CD4-positive, alpha-beta T cell (primary cell): ENCODE measurements at regions not wholly inside any gene's neighbourhood (a gene's known extent, or its start where the extent isn't known, plus 50 kb on each side); places are given as distances from the start of the nearest gene placed in this dataset.

Source experiments
- ATAC-seq: fragments of 200-7000 bp; cut with Tn5 transposase; one replicate; pipeline ENCODE4 v1.10.0; 2022; ENCODE audit warnings: mild to moderate bottlenecking; ENCODE audit not compliant: poor library complexity
- CTCF ChIA-PET: fragments of 350-600 bp; sonication (Branson Sonifier 250); formaldehyde crosslinking; loops from one replicate; lab custom pipeline; 2021; ENCODE audit warnings: antibody characterized with exemption, inconsistent platforms; lab: Charles Lee
- POLR2A ChIA-PET: fragments of 350-600 bp; sonication (Branson Sonifier 250); formaldehyde crosslinking; loops from one replicate; lab custom pipeline; 2021; ENCODE audit warnings: antibody characterized with exemption, inconsistent platforms; lab: Charles Lee
- DNase-seq, 14 experiments: peaks; one replicate each; pipeline ENCODE4 v3.0.0-alpha.2; 2013 to 2020; ENCODE audit warnings: mixed read lengths in 2 of 14
- H3K27ac ChIP-seq, 2 donors: one replicate each; pipeline versions ENCODE4 v1.5.1 to v1.7.0; 2013; ENCODE audit warnings: low read length in 2 of 2, low read depth in 1 of 2, mild to moderate bottlenecking in 1 of 2
- H3K27me3 ChIP-seq, 2 experiments: 1 replicate in 1 of 2; 2 replicates in 1 of 2; pipeline versions ENCODE4 v1.6.1 to v1.7.0; 2013; ENCODE audit warnings: low read length in 2 of 2, control low read depth in 1 of 2, mild to moderate bottlenecking in 1 of 2, moderate library complexity in 1 of 2; ENCODE audit not compliant: insufficient read depth in 2 of 2, control insufficient read depth in 1 of 2
- H3K36me3 ChIP-seq: one replicate; pipeline ENCODE4 v1.6.1; 2013; ENCODE audit warnings: low read length, control low read depth; ENCODE audit not compliant: insufficient read depth
- H3K4me1 ChIP-seq: one replicate; pipeline ENCODE4 v1.6.1; 2013; ENCODE audit warnings: low read length, control low read depth; ENCODE audit not compliant: insufficient read depth
- H3K4me3 ChIP-seq: one replicate; pipeline ENCODE4 v1.5.1; 2013; ENCODE audit warnings: mild to moderate bottlenecking, low read length, moderate library complexity
- H3K9me3 ChIP-seq, 2 experiments: 1 replicate in 1 of 2; 2 replicates in 1 of 2; pipeline versions ENCODE4 v1.6.1 to v1.7.0; 2013; ENCODE audit warnings: low read length in 2 of 2, mild to moderate bottlenecking in 2 of 2, control low read depth in 1 of 2, moderate library complexity in 1 of 2; ENCODE audit not compliant: control insufficient read depth in 1 of 2, insufficient read depth in 1 of 2
- H3K27ac Mint-ChIP-seq: one replicate; pipeline ENCODE4 v1.8.0; 2020; ENCODE audit warnings: mixed read lengths
- H3K27me3 Mint-ChIP-seq: one replicate; pipeline ENCODE4 v1.8.0; 2021; ENCODE audit warnings: mixed read lengths
- H3K36me3 Mint-ChIP-seq: one replicate; pipeline ENCODE4 v1.8.0; 2021; ENCODE audit warnings: low read depth, mixed read lengths
- H3K4me1 Mint-ChIP-seq: one replicate; pipeline ENCODE4 v1.8.0; 2021; ENCODE audit warnings: low read depth, mixed read lengths
- H3K4me3 Mint-ChIP-seq: one replicate; pipeline ENCODE4 v1.8.0; 2020; ENCODE audit warnings: mild to moderate bottlenecking, mixed read lengths
- H3K9me3 Mint-ChIP-seq: one replicate; pipeline ENCODE4 v1.8.0; 2020; ENCODE audit warnings: mixed read lengths
- intact Hi-C, 2 experiments: fragments of 100-400 bp; cut with DNase I in 1 of 2; cut with micrococcal nuclease in 1 of 2; formaldehyde crosslinking; loops; one replicate each; pipeline versions ENCODE4 v1.15.1 to v1.9.0; 2023 to 2025; cut with DNase I, micrococcal nuclease
- TF ChIP-seq, protein P1 (sequence below): fragments of 200-600 bp; IDR thresholded peaks from one replicate; pipeline ENCODE4 v1.8.0; 2022; ENCODE audit warnings: antibody characterized with exemption, mild to moderate bottlenecking

DNA sequence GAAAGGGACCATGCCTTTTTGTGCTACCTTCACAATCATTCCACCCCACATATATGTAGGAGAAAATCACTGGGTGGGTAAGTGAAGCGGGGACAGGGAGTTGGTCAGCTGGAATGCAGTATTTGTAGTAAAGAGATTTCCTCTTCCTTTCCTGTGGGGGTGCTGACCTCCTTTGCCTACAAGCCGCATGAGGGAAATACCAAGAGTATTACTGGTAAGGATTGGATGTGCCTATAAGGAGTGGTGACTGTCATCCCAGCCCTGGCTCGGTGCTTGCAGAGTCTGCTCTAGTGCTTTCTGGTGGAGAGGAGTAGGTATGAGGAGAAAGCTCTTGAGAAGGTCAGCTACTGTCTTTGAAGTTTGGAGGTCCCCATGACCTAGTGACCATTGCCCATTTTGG lies 324.6 kb downstream of the HRH4 start:
- Mint-ChIP-seq H3K4me1 (no peaks in the 10 kb centered on the region), H3K9me3 (peaks cover 3% of the 10 kb centered on the region), H3K27ac (no peak overlapping the region), H3K36me3 (no peaks in the 10 kb centered on the region), H3K27me3 (peaks cover 5% of the 10 kb centered on the region), H3K4me3 (no peak overlapping the region)
- Histone ChIP-seq H3K27ac (no peak overlapping the region), H3K27me3 (no peaks in the 10 kb centered on the region), H3K9me3 (peaks cover 0 to 4% of the 10 kb centered on the region in 2 experiments), H3K36me3 (no peaks in the 10 kb centered on the region), H3K4me3 (no peak overlapping the region), H3K4me1 (no peaks in the 10 kb centered on the region)
- CTCF ChIA-PET: no interaction called here
- DNase-seq (no peak), ATAC-seq (no peak)
- POLR2A ChIA-PET: no interaction called here
- intact Hi-C loops: no loop called here
- TF ChIP-seq, protein P1, sequence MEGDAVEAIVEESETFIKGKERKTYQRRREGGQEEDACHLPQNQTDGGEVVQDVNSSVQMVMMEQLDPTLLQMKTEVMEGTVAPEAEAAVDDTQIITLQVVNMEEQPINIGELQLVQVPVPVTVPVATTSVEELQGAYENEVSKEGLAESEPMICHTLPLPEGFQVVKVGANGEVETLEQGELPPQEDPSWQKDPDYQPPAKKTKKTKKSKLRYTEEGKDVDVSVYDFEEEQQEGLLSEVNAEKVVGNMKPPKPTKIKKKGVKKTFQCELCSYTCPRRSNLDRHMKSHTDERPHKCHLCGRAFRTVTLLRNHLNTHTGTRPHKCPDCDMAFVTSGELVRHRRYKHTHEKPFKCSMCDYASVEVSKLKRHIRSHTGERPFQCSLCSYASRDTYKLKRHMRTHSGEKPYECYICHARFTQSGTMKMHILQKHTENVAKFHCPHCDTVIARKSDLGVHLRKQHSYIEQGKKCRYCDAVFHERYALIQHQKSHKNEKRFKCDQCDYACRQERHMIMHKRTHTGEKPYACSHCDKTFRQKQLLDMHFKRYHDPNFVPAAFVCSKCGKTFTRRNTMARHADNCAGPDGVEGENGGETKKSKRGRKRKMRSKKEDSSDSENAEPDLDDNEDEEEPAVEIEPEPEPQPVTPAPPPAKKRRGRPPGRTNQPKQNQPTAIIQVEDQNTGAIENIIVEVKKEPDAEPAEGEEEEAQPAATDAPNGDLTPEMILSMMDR: no peak

DNA sequence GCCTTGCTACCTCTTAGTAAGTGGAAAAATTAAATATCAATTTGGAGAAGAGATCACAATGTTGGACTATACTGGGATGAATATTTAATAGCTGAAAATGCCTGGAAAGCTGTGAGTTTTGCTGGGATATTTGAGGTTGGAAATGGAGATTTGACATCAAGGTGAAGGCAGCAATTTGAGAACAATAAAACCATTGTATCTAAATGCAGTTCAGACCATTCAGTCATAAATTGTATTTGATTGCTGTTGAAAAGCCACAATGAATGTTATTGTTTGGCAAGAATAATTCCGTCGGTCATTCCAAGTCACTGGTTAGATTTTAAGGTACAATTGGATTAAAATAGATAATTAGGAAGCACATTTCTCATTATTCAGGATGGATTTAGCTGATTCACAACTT lies 325.6 kb downstream of the HRH4 start:
- POLR2A ChIA-PET: no interaction called here
- intact Hi-C loops: no loop called here
- H3K36me3 ChIP-seq: no peaks in the 10 kb centered on the region
- no peak overlapping the region for H3K27ac ChIP-seq
- CTCF ChIA-PET: no interaction called here
- peaks cover 0 to 4% of the 10 kb centered on the region in 2 experiments for H3K9me3 ChIP-seq
- peaks cover 5% of the 10 kb centered on the region for H3K27me3 Mint-ChIP-seq
- H3K4me3 ChIP-seq: no peak overlapping the region
- H3K36me3 Mint-ChIP-seq: no peaks in the 10 kb centered on the region
- H3K27me3 ChIP-seq: no peaks in the 10 kb centered on the region
- TF ChIP-seq, protein P1: no peak
- no peak for ATAC-seq
- no peaks in the 10 kb centered on the region for H3K4me1 Mint-ChIP-seq
- peaks cover 5% of the 10 kb centered on the region for H3K9me3 Mint-ChIP-seq
- no peak overlapping the region for H3K4me3 Mint-ChIP-seq
- no peak overlapping the region for H3K27ac Mint-ChIP-seq
- no peak for DNase-seq
- no peaks in the 10 kb centered on the region for H3K4me1 ChIP-seq

DNA sequence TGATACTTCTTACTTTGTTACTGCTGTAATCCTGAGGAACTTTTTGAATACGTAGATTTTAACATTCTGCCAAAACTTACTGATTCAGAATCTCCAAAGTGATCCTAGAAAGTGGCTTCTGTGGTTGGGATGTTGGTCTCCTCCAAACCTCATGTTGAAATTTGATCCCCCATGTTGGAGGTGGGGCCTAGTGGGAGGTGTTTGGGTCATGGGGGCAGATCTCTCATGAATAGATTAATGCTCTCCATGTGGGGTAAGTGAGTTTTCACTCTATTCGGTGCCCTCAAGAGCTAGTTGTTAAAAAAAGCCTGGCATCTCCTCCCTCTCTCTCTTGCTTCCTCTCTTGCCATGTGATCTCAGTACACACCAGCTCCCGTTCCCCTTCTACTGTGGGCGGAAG lies 329.9 kb downstream of the HRH4 start:
- DNase-seq (no peak), ATAC-seq (no peak)
- no peaks in the 10 kb centered on the region for H3K36me3 Mint-ChIP-seq
- Histone ChIP-seq H3K4me1 (no peaks in the 10 kb centered on the region), H3K9me3 (peaks cover 0 to 4% of the 10 kb centered on the region in 2 experiments), H3K27ac (no peak overlapping the region), H3K36me3 (no peaks in the 10 kb centered on the region), H3K4me3 (no peak overlapping the region), H3K27me3 (no peaks in the 10 kb centered on the region)
- no peak overlapping the region for H3K27ac Mint-ChIP-seq
- ChIA-PET POLR2A (no interaction called here), CTCF (no interaction called here)
- TF ChIP-seq, protein P1: no peak
- intact Hi-C loops: no loop called here
- no peak overlapping the region for H3K4me3 Mint-ChIP-seq
- H3K4me1 Mint-ChIP-seq: no peaks in the 10 kb centered on the region
- peaks cover 5% of the 10 kb centered on the region for H3K9me3 Mint-ChIP-seq
- H3K27me3 Mint-ChIP-seq: peaks cover 21% of the 10 kb centered on the region
